ENCODE measurements at regions not wholly inside any gene's neighbourhood (a gene's known extent, or its start where the extent isn't known, plus 50 kb on each side); places are given as distances from the start of the nearest gene placed in this dataset.

GRCh38 chr13:73870036-73870741, 264.0 kb downstream of the KLF12 start:
- Mint-ChIP-seq H3K4me3 (no peak overlapping the region), H3K4me1 (peaks cover 2 to 79% (median 69%) of the 10 kb centered on the region in 7 donors), H3K9me3 (no peaks in the 10 kb centered on the region), H3K27ac (peak overlapping the region in 8 of 9 donors; percentile 10 to 87 (median 56)), H3K36me3 (peaks cover 0 to 26% (median 10%) of the 10 kb centered on the region in 5 donors), H3K27me3 (no peaks in the 10 kb centered on the region)
- peak; percentile 20 for ATAC-seq
- no peaks in the 10 kb centered on the region for H3K36me3 ChIP-seq (ENCODE audit: control insufficient read depth in 2 of 3, insufficient read depth in 3 of 3, low read length in 3 of 3)
- POLR2A ChIA-PET = interaction anchor here (0.6 kb wide), 1 partner anchor 258 kb away, joined by 4 read pairs; no protein-coding TSS in a partner anchor
- no peak overlapping the region for H3K27ac ChIP-seq (ENCODE audit: low read depth, low read length)
- H3K9me3 ChIP-seq (ENCODE audit: control insufficient read depth in 2 of 3, low read length in 3 of 3) = no peaks in the 10 kb centered on the region
- CTCF ChIA-PET = no interaction called here
- H3K4me1 ChIP-seq (ENCODE audit: control insufficient read depth in 2 of 2, insufficient read depth in 2 of 2, low read length in 2 of 2) = peaks cover 3 to 9% of the 10 kb centered on the region in 2 donors
- H3K27me3 ChIP-seq (ENCODE audit: control insufficient read depth in 2 of 2, insufficient read depth in 2 of 2, low read length in 2 of 2) = no peaks in the 10 kb centered on the region
- DNase-seq = peak in 3 of 9 donors; percentile 10 to 24 (median 19)
- intact Hi-C loops (cut with micrococcal nuclease) = no loop called here
- H3K4me3 ChIP-seq (ENCODE audit: low read length) = no peak overlapping the region

- Histone ChIP-seq H3K4me3 (ENCODE audit: low read length) (no peak overlapping the region), H3K4me1 (ENCODE audit: control insufficient read depth in 2 of 2, insufficient read depth in 2 of 2, low read length in 2 of 2) (peaks cover 0 to 12% of the 10 kb centered on the region in 2 donors), H3K36me3 (ENCODE audit: control insufficient read depth in 2 of 3, insufficient read depth in 3 of 3, low read length in 3 of 3) (no peaks in the 10 kb centered on the region), H3K9me3 (ENCODE audit: control insufficient read depth in 2 of 3, low read length in 3 of 3) (no peaks in the 10 kb centered on the region), H3K27ac (ENCODE audit: low read depth, low read length) (no peak overlapping the region), H3K27me3 (ENCODE audit: control insufficient read depth in 2 of 2, insufficient read depth in 2 of 2, low read length in 2 of 2) (no peaks in the 10 kb centered on the region)
- peak overlapping the region in 4 of 9 donors; percentile 6 to 67 (median 56) for H3K27ac Mint-ChIP-seq
- POLR2A ChIA-PET = interaction anchor here (1.0 kb wide), 1 partner anchor 72 kb away, joined by 3 read pairs; no protein-coding TSS in a partner anchor
- DNase-seq = no peak
- no peaks in the 10 kb centered on the region for H3K9me3 Mint-ChIP-seq
- peaks cover 1 to 19% (median 7%) of the 10 kb centered on the region in 5 donors for H3K36me3 Mint-ChIP-seq
- H3K27me3 Mint-ChIP-seq = no peaks in the 10 kb centered on the region
- CTCF ChIA-PET = no interaction called here
- H3K4me3 Mint-ChIP-seq = no peak overlapping the region
- H3K4me1 Mint-ChIP-seq = peaks cover 5 to 83% (median 62%) of the 10 kb centered on the region in 7 donors
- intact Hi-C loops (cut with micrococcal nuclease) = loop anchor here in 1 of 2 donors (5.0 kb wide), 1 partner anchor 47 kb away; no protein-coding TSS in a partner anchor
- no peak for ATAC-seq
Observed at GRCh38 chr13:73865027-73865426, 269.2 kb downstream of the KLF12 start.

GRCh38 chr13:73861136-73861535, 273.1 kb downstream of the KLF12 start:
- ChIA-PET CTCF (interaction anchor here (0.7 kb wide), 1 partner anchor 13 kb away, joined by 4 read pairs; no protein-coding TSS in a partner anchor), POLR2A (interaction anchor here (1.3 kb wide), 1 partner anchor 273 kb away, joined by 6 read pairs; the partner anchor contains the start of gene KLF12)
- Histone ChIP-seq H3K36me3 (ENCODE audit: control insufficient read depth in 2 of 3, insufficient read depth in 3 of 3, low read length in 3 of 3) (no peaks in the 10 kb centered on the region), H3K9me3 (ENCODE audit: control insufficient read depth in 2 of 3, low read length in 3 of 3) (no peaks in the 10 kb centered on the region), H3K27ac (ENCODE audit: low read depth, low read length) (no peak overlapping the region), H3K4me3 (ENCODE audit: low read length) (no peak overlapping the region), H3K27me3 (ENCODE audit: control insufficient read depth in 2 of 2, insufficient read depth in 2 of 2, low read length in 2 of 2) (no peaks in the 10 kb centered on the region), H3K4me1 (ENCODE audit: control insufficient read depth in 2 of 2, insufficient read depth in 2 of 2, low read length in 2 of 2) (peaks cover 0 to 13% of the 10 kb centered on the region in 2 donors)
- H3K4me3 Mint-ChIP-seq = no peak overlapping the region
- ATAC-seq = peak; percentile 36
- no peaks in the 10 kb centered on the region for H3K9me3 Mint-ChIP-seq
- H3K27ac Mint-ChIP-seq = peak overlapping the region in 8 of 9 donors; percentile 8 to 75 (median 46)
- peaks cover 5 to 60% (median 48%) of the 10 kb centered on the region in 7 donors for H3K4me1 Mint-ChIP-seq
- intact Hi-C loops (cut with micrococcal nuclease) = no loop called here
- H3K36me3 Mint-ChIP-seq = peaks cover 3 to 31% (median 18%) of the 10 kb centered on the region in 5 donors
- no peak for DNase-seq
- no peaks in the 10 kb centered on the region for H3K27me3 Mint-ChIP-seq

GRCh38 chr13:73860501-73860900, 273.7 kb downstream of the KLF12 start:
- peaks cover 5 to 54% (median 43%) of the 10 kb centered on the region in 7 donors for H3K4me1 Mint-ChIP-seq
- H3K9me3 ChIP-seq (ENCODE audit: control insufficient read depth in 2 of 3, low read length in 3 of 3) = no peaks in the 10 kb centered on the region
- no peak overlapping the region for H3K4me3 Mint-ChIP-seq
- peaks cover 6 to 34% (median 25%) of the 10 kb centered on the region in 5 donors for H3K36me3 Mint-ChIP-seq
- no peak overlapping the region for H3K27ac ChIP-seq (ENCODE audit: low read depth, low read length)
- no peaks in the 10 kb centered on the region for H3K27me3 Mint-ChIP-seq
- DNase-seq (no peak), ATAC-seq (no peak)
- CTCF ChIA-PET = interaction anchor here (0.7 to 1.5 kb wide), 2 partner anchors 10 to 12 kb away, joined by 4 read pairs; no protein-coding TSS in a partner anchor
- H3K27ac Mint-ChIP-seq = peak overlapping the region in 1 of 9 donors; percentile 55
- intact Hi-C loops (cut with micrococcal nuclease) = no loop called here
- no peaks in the 10 kb centered on the region for H3K27me3 ChIP-seq (ENCODE audit: control insufficient read depth in 2 of 2, insufficient read depth in 2 of 2, low read length in 2 of 2)
- peaks cover 0 to 13% of the 10 kb centered on the region in 2 donors for H3K4me1 ChIP-seq (ENCODE audit: control insufficient read depth in 2 of 2, insufficient read depth in 2 of 2, low read length in 2 of 2)
- H3K36me3 ChIP-seq (ENCODE audit: control insufficient read depth in 2 of 3, insufficient read depth in 3 of 3, low read length in 3 of 3) = no peaks in the 10 kb centered on the region
- peaks cover 0 to 4% (median 0%) of the 10 kb centered on the region in 11 donors for H3K9me3 Mint-ChIP-seq
- POLR2A ChIA-PET = interaction anchor here (1.3 kb wide), 1 partner anchor 274 kb away, joined by 6 read pairs; the partner anchor contains the start of gene KLF12
- no peak overlapping the region for H3K4me3 ChIP-seq (ENCODE audit: low read length)

- no peaks in the 10 kb centered on the region for H3K27me3 Mint-ChIP-seq
- H3K4me1 Mint-ChIP-seq = peaks cover 5 to 47% (median 37%) of the 10 kb centered on the region in 7 donors
- no peak for DNase-seq
- Histone ChIP-seq H3K4me3 (ENCODE audit: low read length) (no peak overlapping the region), H3K27me3 (ENCODE audit: control insufficient read depth in 2 of 2, insufficient read depth in 2 of 2, low read length in 2 of 2) (no peaks in the 10 kb centered on the region), H3K4me1 (ENCODE audit: control insufficient read depth in 2 of 2, insufficient read depth in 2 of 2, low read length in 2 of 2) (peaks cover 0 to 13% of the 10 kb centered on the region in 2 donors), H3K36me3 (ENCODE audit: control insufficient read depth in 2 of 3, insufficient read depth in 3 of 3, low read length in 3 of 3) (no peaks in the 10 kb centered on the region), H3K9me3 (ENCODE audit: control insufficient read depth in 2 of 3, low read length in 3 of 3) (no peaks in the 10 kb centered on the region), H3K27ac (ENCODE audit: low read depth, low read length) (no peak overlapping the region)
- ChIA-PET CTCF (interaction anchor here (0.6 to 1.5 kb wide), 4 partner anchors 9 to 1360 kb away, joined by 3 to 4 read pairs (median 3); no protein-coding TSS in a partner anchor), POLR2A (interaction anchor here (1.3 kb wide), 1 partner anchor 275 kb away, joined by 6 read pairs; the partner anchor contains the start of gene KLF12)
- peak overlapping the region in 8 of 9 donors; percentile 9 to 60 (median 26) for H3K27ac Mint-ChIP-seq
- ATAC-seq = peak; percentile 48
- H3K36me3 Mint-ChIP-seq = peaks cover 7 to 38% (median 24%) of the 10 kb centered on the region in 5 donors
- intact Hi-C loops (cut with micrococcal nuclease) = no loop called here
- no peak overlapping the region for H3K4me3 Mint-ChIP-seq
- peaks cover 0 to 4% (median 0%) of the 10 kb centered on the region in 11 donors for H3K9me3 Mint-ChIP-seq
Observed at GRCh38 chr13:73859841-73860240, 274.4 kb downstream of the KLF12 start.

GRCh38 chr13:73857106-73857505, 277.1 kb downstream of the KLF12 start:
- Mint-ChIP-seq H3K27ac (peak overlapping the region in 1 of 9 donors; percentile 59), H3K27me3 (no peaks in the 10 kb centered on the region), H3K4me3 (no peak overlapping the region), H3K36me3 (peaks cover 7 to 46% (median 34%) of the 10 kb centered on the region in 5 donors), H3K9me3 (peaks cover 0 to 4% (median 0%) of the 10 kb centered on the region in 11 donors), H3K4me1 (peaks cover 5 to 30% (median 22%) of the 10 kb centered on the region in 7 donors)
- H3K27me3 ChIP-seq (ENCODE audit: control insufficient read depth in 2 of 2, insufficient read depth in 2 of 2, low read length in 2 of 2) = no peaks in the 10 kb centered on the region
- H3K4me1 ChIP-seq (ENCODE audit: control insufficient read depth in 2 of 2, insufficient read depth in 2 of 2, low read length in 2 of 2) = peaks cover 0 to 11% of the 10 kb centered on the region in 2 donors
- intact Hi-C loops (cut with micrococcal nuclease) = no loop called here
- CTCF ChIA-PET = no interaction called here
- DNase-seq = no peak
- no peaks in the 10 kb centered on the region for H3K36me3 ChIP-seq (ENCODE audit: control insufficient read depth in 2 of 3, insufficient read depth in 3 of 3, low read length in 3 of 3)
- H3K9me3 ChIP-seq (ENCODE audit: control insufficient read depth in 2 of 3, low read length in 3 of 3) = no peaks in the 10 kb centered on the region
- H3K4me3 ChIP-seq (ENCODE audit: low read length) = no peak overlapping the region
- POLR2A ChIA-PET = no interaction called here
- H3K27ac ChIP-seq (ENCODE audit: low read depth, low read length) = no peak overlapping the region
- no peak for ATAC-seq

Measured in naive thymus-derived CD4-positive, alpha-beta T cell (primary cell).